GM12878 (cell line): ENCODE measurements at regions not wholly inside any gene's neighbourhood (a gene's known extent, or its start where the extent isn't known, plus 50 kb on each side); places are given as distances from the start of the nearest gene placed in this dataset.

Source experiments
- ATAC-seq: fragments of 200-7000 bp; cut with Tn5 transposase; 3 replicates; pipeline ENCODE4 v1.9.1; 2020; ENCODE audit warnings: mild to moderate bottlenecking, moderate library complexity
- BruUV-seq: library from RNA; stranded (reverse); fragments of 400-500 nt; replicated peaks from 2 replicates; lab custom pipeline; 2021; lab: Mats Ljungman, UMichigan
- CTCF ChIA-PET: fragments of 300-600 bp; sonication (Branson Sonifier 250); formaldehyde crosslinking; extraction: SDS; loops from one replicate; lab custom pipeline; 2021; ENCODE audit warnings: inconsistent platforms; lab: Yijun Ruan, JAX
- POLR2A ChIA-PET: fragments of 350-600 bp; formaldehyde crosslinking; extraction: SDS; loops from one replicate; lab custom pipeline; 2021; ENCODE audit warnings: inconsistent platforms; lab: Charles Lee
- RAD21 ChIA-PET: fragments of 300-600 bp; sonication (Branson Sonifier 250); formaldehyde crosslinking; loops from one replicate; lab custom pipeline; 2023; ENCODE audit warnings: antibody characterized with exemption; ENCODE audit not compliant: unreplicated experiment; lab: Charles Lee
- SMC1A ChIA-PET: fragments of 300-600 bp; sonication (Branson Sonifier 250); formaldehyde crosslinking; loops from one replicate; lab custom pipeline; 2023; ENCODE audit not compliant: unreplicated experiment, uncharacterized antibody; lab: Charles Lee
- DNase-seq: peaks from one replicate; pipeline ENCODE4 v3.0.0-alpha.2; 2011; ENCODE audit warnings: low read depth, low spot score
- FAIRE-seq: peaks from 3 replicates; lab custom pipeline; 2011; peaks lifted over from hg19 to GRCh38; lab: Jason Lieb, UNC
- H2AFZ ChIP-seq: 2 replicates; pipeline ENCODE4 v1.6.0; 2011; ENCODE audit warnings: low read depth, low read length, control low read depth; ENCODE audit not compliant: control insufficient read depth
- H3K27ac ChIP-seq: 2 replicates; pipeline ENCODE4 v1.5.1; 2011; ENCODE audit warnings: control low read depth; ENCODE audit not compliant: control insufficient read depth, insufficient read depth
- H3K27me3 ChIP-seq, 2 experiments: replicated peaks in 1 of 2; 2 replicates each; pipeline versions ENCODE4 v1.6.0 to v1.6.1; 2011; ENCODE audit warnings: low read length in 1 of 2; ENCODE audit not compliant: control insufficient read depth in 2 of 2, insufficient read depth in 2 of 2
- H3K36me3 ChIP-seq, 2 experiments: 2 replicates each; pipeline ENCODE4 v1.5.1; 2011; ENCODE audit warnings: low read length in 1 of 2; ENCODE audit not compliant: control insufficient read depth in 2 of 2, insufficient read depth in 2 of 2
- H3K4me1 ChIP-seq: 2 replicates; pipeline ENCODE4 v1.6.1; 2011; ENCODE audit warnings: mild to moderate bottlenecking, low read length, moderate library complexity, mixed read lengths; ENCODE audit not compliant: control insufficient read depth, insufficient read depth
- H3K4me2 ChIP-seq: 2 replicates; pipeline ENCODE4 v1.6.0; 2011; ENCODE audit warnings: control low read depth; ENCODE audit not compliant: control insufficient read depth, insufficient read depth
- H3K4me3 ChIP-seq: fragments of 200-600 bp; sonication (generic); 2 replicates; pipeline ENCODE4 v1.5.1; 2016
- H3K79me2 ChIP-seq: 2 replicates; pipeline ENCODE4 v1.6.0; 2011; ENCODE audit warnings: low read length; ENCODE audit not compliant: control insufficient read depth, insufficient read depth
- H3K9ac ChIP-seq: 2 replicates; pipeline ENCODE4 v1.8.0; 2011; ENCODE audit warnings: low read length, control low read depth, mixed read lengths; ENCODE audit not compliant: control insufficient read depth, insufficient read depth
- H3K9me3 ChIP-seq: replicated peaks from 3 replicates; pipeline ENCODE4 v1.5.1; 2011; ENCODE audit warnings: mild to moderate bottlenecking, low read length; ENCODE audit not compliant: control insufficient read depth, insufficient read depth
- H4K20me1 ChIP-seq: 2 replicates; pipeline ENCODE4 v1.6.0; 2011; ENCODE audit not compliant: control insufficient read depth, insufficient read depth
- CTCF ChIP-seq, 3 experiments: IDR thresholded peaks in 2 of 3; conservative IDR thresholded peaks in 1 of 3; 2 replicates each; pipeline ENCODE4 v1.5.1; 2011; ENCODE audit warnings: low read depth in 3 of 3, low read length in 3 of 3, mild to moderate bottlenecking in 3 of 3, control low read depth in 2 of 3, moderate library complexity in 2 of 3, inconsistent platforms in 1 of 3, mixed read lengths in 1 of 3; ENCODE audit not compliant: control insufficient read depth in 2 of 3, insufficient read depth in 1 of 3; ENCODE audit errors: extremely low read depth in 1 of 3
- MLLT1 ChIP-seq: fragments of 450-650 bp; IDR thresholded peaks from 2 replicates; pipeline ENCODE4 v1.6.1; 2016; ENCODE audit warnings: mild to moderate bottlenecking
- MYB ChIP-seq: fragments of 150-350 bp; IDR thresholded peaks from 2 replicates; pipeline ENCODE4 v1.6.1; 2014; ENCODE audit warnings: mild to moderate bottlenecking, low read depth, low read length, borderline replicate concordance
- SMC3 ChIP-seq: IDR thresholded peaks from 2 replicates; pipeline ENCODE4 v1.6.1; 2011; ENCODE audit warnings: low read length, improper control_type of control experiment, borderline replicate concordance
- WGBS: methylation state at CpG from one replicate; pipeline ENCODE4 v1.1.6; 2016; ENCODE audit warnings: low lambda C conversion rate; ENCODE audit not compliant: insufficient replicate concordance, insufficient coverage; ENCODE audit errors: missing lambda C conversion rate; 5-methylcytosine and 5-hydroxymethylcytosine counted together
- in situ Hi-C: fragments of 300-500 bp; cut with MboI; formaldehyde crosslinking; loops from 9 replicates; pipeline ENCODE4 v1.14.3; 2018; ENCODE audit warnings: mixed read lengths
- intact Hi-C: fragments of 100-400 bp; cut with micrococcal nuclease; formaldehyde crosslinking; loops from one replicate; pipeline ENCODE4 v1.14.2; 2022; ENCODE audit not compliant: unreplicated experiment

GRCh38 chr5:103441523-103441922 lies 121.1 kb downstream of the NUDT12 start:
- no TSS peak for BruUV-seq
- CTCF ChIA-PET: interaction anchor here (0.6 kb wide), 1 partner anchor 12 kb away, joined by 5 read pairs; no protein-coding TSS in a partner anchor
- 41% methylated on average over 2 of the region's 2 CpGs for WGBS

More at GRCh38 chr5:103441523-103441922, 121.1 kb downstream of the NUDT12 start:
- Histone ChIP-seq H3K4me1 (no peaks in the 10 kb centered on the region), H3K9me3 (peaks cover 2% of the 10 kb centered on the region; the same call in 1 of the 3 replicates), H3K27ac (no peak overlapping the region), H3K79me2 (no peaks in the 10 kb centered on the region), H4K20me1 (no peaks in the 10 kb centered on the region), H3K4me2 (no peak overlapping the region), H2AFZ (no peak overlapping the region), H3K9ac (no peak overlapping the region), H3K4me3 (no peak overlapping the region), H3K27me3 (no peaks in the 10 kb centered on the region)
- ChIA-PET RAD21 (no interaction called here), POLR2A (no interaction called here), SMC1A (interaction anchor here (0.8 to 1.2 kb wide), 3 partner anchors 12 to 185 kb away, joined by 3 read pairs; no protein-coding TSS in a partner anchor)
- in situ Hi-C loops: no loop called here
- ATAC-seq (peak; percentile 52), FAIRE-seq (no peak), DNase-seq (no peak)
- intact Hi-C loops: no loop called here
- peak; percentile 20; the same call in 1 of the 2 replicates for TF ChIP-seq SMC3
- TF ChIP-seq MYB: no peak
- TF ChIP-seq CTCF (IDR thresholded peaks at IDR 0.05 in 2 of 3, conservative IDR thresholded peaks at IDR 0.05 in 1 of 3; ENCODE audit: control insufficient read depth in 2 of 3, extremely low read depth in 1 of 3, insufficient read depth in 1 of 3, low read depth in 3 of 3, low read length in 3 of 3): peak in 1 of 3 experiments; percentile 22; a peak in 1 of 6 replicates
- TF ChIP-seq MLLT1: no peak
- TF ChIP-seq, all 136 proteins: peak for 2
- H3K36me3 ChIP-seq: no peaks in the 10 kb centered on the region
